K562 (cell line): ENCODE measurements at regions not wholly inside any gene's neighbourhood (a gene's known extent, or its start where the extent isn't known, plus 50 kb on each side); places are given as distances from the start of the nearest gene placed in this dataset.

ENCODE experiments used
- ATAC-seq: fragments of 200-7000 bp; cut with Tn5 transposase; 3 replicates; pipeline ENCODE4 v1.9.1; 2020; ENCODE audit warnings: moderate library complexity
- BruUV-seq: library from RNA; stranded (reverse); fragments of 400-500 nt; replicated peaks from 2 replicates; lab custom pipeline; 2021; lab: Mats Ljungman, UMichigan
- CTCF ChIA-PET: fragments of 300-600 bp; formaldehyde crosslinking; extraction: SDS; loops from one replicate; lab custom pipeline; 2021; ENCODE audit warnings: low intra/inter-chr PET ratio; lab: Yijun Ruan, JAX
- POLR2A ChIA-PET: fragments of 300-600, 350-650 bp; sonication (Branson Sonifier 250); formaldehyde crosslinking; extraction: SDS; loops from one replicate; lab custom pipeline; 2021; ENCODE audit warnings: antibody characterized with exemption, inconsistent platforms; lab: Yijun Ruan, JAX
- DNase-seq, 4 experiments: peaks; one replicate each; pipeline versions ENCODE4 v3.0.0 to v3.0.0-alpha.2; 2011 to 2018; ENCODE audit warnings: low spot score in 3 of 4, mixed read lengths in 3 of 4; ENCODE audit errors: extremely low read depth in 1 of 4
- FAIRE-seq: peaks from 2 replicates; lab custom pipeline; 2011; peaks lifted over from hg19 to GRCh38; lab: Jason Lieb, UNC
- H2AFZ ChIP-seq: 2 replicates; pipeline ENCODE4 v1.6.0; 2011; ENCODE audit warnings: low read depth, low read length, control low read depth, inconsistent platforms
- H3K27ac ChIP-seq: fragments of 200-600 bp; 3 replicates; pipeline ENCODE4 v1.8.0; 2011; ENCODE audit warnings: low read depth, mild to moderate bottlenecking, control low read depth, inconsistent platforms, low read length, moderate library complexity, mixed read lengths; ENCODE audit errors: extremely low read depth
- H3K27me3 ChIP-seq, 2 experiments: fragments of 300-600 bp in 1 of 2; 2 replicates in 1 of 2; 3 replicates in 1 of 2; pipeline versions ENCODE4 v1.6.0 to v1.8.0; 2011; ENCODE audit warnings: inconsistent platforms in 2 of 2, low read length in 2 of 2, mild to moderate bottlenecking in 1 of 2, mixed read lengths in 1 of 2, moderate library complexity in 1 of 2; ENCODE audit not compliant: control insufficient read depth in 2 of 2, insufficient read depth in 2 of 2
- H3K36me3 ChIP-seq: fragments of 300-600 bp; 3 replicates; pipeline ENCODE4 v1.8.0; 2011; ENCODE audit warnings: mild to moderate bottlenecking, low read length, inconsistent platforms; ENCODE audit not compliant: control insufficient read depth, insufficient read depth
- H3K4me1 ChIP-seq, 2 experiments: fragments of 200-600 bp in 1 of 2; replicated peaks in 1 of 2; 2 replicates in 1 of 2; 3 replicates in 1 of 2; pipeline versions ENCODE4 v1.5.1 to v1.8.0; 2011; ENCODE audit warnings: inconsistent platforms in 2 of 2, low read length in 2 of 2, mild to moderate bottlenecking in 1 of 2, mixed read lengths in 1 of 2, moderate library complexity in 1 of 2; ENCODE audit not compliant: control insufficient read depth in 2 of 2, insufficient read depth in 2 of 2
- H3K4me2 ChIP-seq: 2 replicates; pipeline ENCODE4 v1.6.1; 2011; ENCODE audit warnings: low read length, control low read depth, inconsistent platforms, mixed read lengths; ENCODE audit not compliant: insufficient read depth
- H3K4me3 ChIP-seq: fragments of 200-600 bp; sonication (generic), shearing (Covaris generic); 2 replicates; pipeline ENCODE4 v1.5.1; 2016; ENCODE audit warnings: control low read depth, inconsistent platforms
- H3K79me2 ChIP-seq: fragments of 200-600 bp; 3 replicates; pipeline ENCODE4 v1.8.0; 2011; ENCODE audit warnings: low read length, inconsistent platforms; ENCODE audit not compliant: control insufficient read depth, insufficient read depth
- H3K9ac ChIP-seq, 2 experiments: 2 replicates each; pipeline versions ENCODE4 v1.6.0 to v1.6.1; 2011; ENCODE audit warnings: low read depth in 2 of 2, low read length in 2 of 2, control low read depth in 1 of 2, inconsistent platforms in 1 of 2, mild to moderate bottlenecking in 1 of 2, mixed read lengths in 1 of 2; ENCODE audit not compliant: insufficient read depth in 1 of 2
- H3K9me1 ChIP-seq: one replicate; pipeline ENCODE4 v1.6.0; 2011; ENCODE audit warnings: inconsistent platforms, mild to moderate bottlenecking, low read length, moderate library complexity; ENCODE audit not compliant: control insufficient read depth, insufficient read depth
- H3K9me3 ChIP-seq: replicated peaks from 2 replicates; pipeline ENCODE4 v1.5.1; 2011; ENCODE audit warnings: low read depth, low read length, inconsistent platforms; ENCODE audit not compliant: control insufficient read depth, insufficient read depth
- H4K20me1 ChIP-seq: replicated peaks from 2 replicates; pipeline ENCODE4 v1.6.1; 2011; ENCODE audit warnings: low read length, inconsistent platforms, mixed read lengths; ENCODE audit not compliant: control insufficient read depth, insufficient read depth
- BRCA1 ChIP-seq, 2 experiments: fragments of 450-650 bp in 1 of 2; sonication (generic) in 1 of 2; formaldehyde crosslinking in 1 of 2; IDR thresholded peaks; 2 replicates each; pipeline versions ENCODE4 v1.5.0 to v1.6.1; 2017 to 2020; ENCODE audit warnings: mild to moderate bottlenecking in 1 of 2, missing genetic modification reagents in 1 of 2
- HIVEP1 ChIP-seq: fragments of 250-450 bp; sonication (Bioruptor Pico); IDR thresholded peaks from 2 replicates; pipeline ENCODE4 v1.4.0; 2020; ENCODE audit warnings: mild to moderate bottlenecking
- MCM7 ChIP-seq, 2 experiments: fragments of 450-650 bp; IDR thresholded peaks; 2 replicates each; pipeline ENCODE4 v1.6.1; 2016 to 2018
- MTA3 ChIP-seq: fragments of 450-650 bp; formaldehyde crosslinking; IDR thresholded peaks from 2 replicates; pipeline ENCODE4 v1.6.1; 2017; ENCODE audit warnings: mild to moderate bottlenecking, borderline replicate concordance
- MYC ChIP-seq, 2 experiments: fragments of 250-450 bp in 1 of 2; sonication (Bioruptor Pico) in 1 of 2; IDR thresholded peaks; 2 replicates each; pipeline versions ENCODE4 v1.5.1 to v1.6.1; 2012 to 2021; ENCODE audit warnings: low read depth in 2 of 2, borderline replicate concordance in 1 of 2, improper control_type of control experiment in 1 of 2, low read length in 1 of 2, mild to moderate bottlenecking in 1 of 2, moderate library complexity in 1 of 2
- PTBP1 ChIP-seq: fragments of 200-400 bp; formaldehyde crosslinking; IDR thresholded peaks from 2 replicates; pipeline ENCODE4 v1.6.1; 2017; ENCODE audit warnings: low read depth, low read length
- RB1 ChIP-seq: fragments of 450-650 bp; IDR thresholded peaks from 2 replicates; pipeline ENCODE4 v1.6.1; 2017; ENCODE audit warnings: low read depth, mild to moderate bottlenecking
- RFX1 ChIP-seq: fragments of 450-650 bp; IDR thresholded peaks from 2 replicates; pipeline ENCODE4 v1.6.1; 2016; ENCODE audit warnings: mild to moderate bottlenecking, moderate library complexity
- RHOXF2B ChIP-seq: fragments of 250-450 bp; sonication (Bioruptor Pico); conservative IDR thresholded peaks from 2 replicates; pipeline ENCODE4 v1.5.1; 2021
- SMAD2 ChIP-seq: fragments of 150-350 bp; IDR thresholded peaks from 2 replicates; pipeline ENCODE4 v1.6.1; 2014; ENCODE audit warnings: low read depth, mild to moderate bottlenecking, low read length
- TAF15 ChIP-seq: fragments of 200-400 bp; formaldehyde crosslinking; IDR thresholded peaks from 2 replicates; pipeline ENCODE4 v1.6.1; 2017; ENCODE audit warnings: mild to moderate bottlenecking, low read depth, low read length, moderate library complexity
- TCFL5 ChIP-seq: fragments of 250-450 bp; sonication (Bioruptor Pico); conservative IDR thresholded peaks from 2 replicates; pipeline ENCODE4 v1.6.1; 2021; ENCODE audit warnings: mild to moderate bottlenecking, moderate library complexity, matching md5 sums
- U2AF1 ChIP-seq: fragments of 200-400 bp; formaldehyde crosslinking; optimal IDR thresholded peaks from 2 replicates; pipeline ENCODE3; 2017; ENCODE audit warnings: mild to moderate bottlenecking, low read depth, low read length, moderate library complexity
- ZC3H8 ChIP-seq: fragments of 450-650 bp; IDR thresholded peaks from 2 replicates; pipeline ENCODE4 v1.6.1; 2017
- ZNF316 ChIP-seq: fragments of 450-650 bp; IDR thresholded peaks from 2 replicates; pipeline ENCODE4 v1.6.1; 2016
- ZNF507 ChIP-seq: conservative IDR thresholded peaks from 2 replicates; pipeline ENCODE4 v1.6.1; 2017; ENCODE audit warnings: missing genetic modification characterization, missing compliant biosample characterization
- ZNF583 ChIP-seq: fragments of 250-450 bp; sonication (Bioruptor Pico); IDR thresholded peaks from 2 replicates; pipeline ENCODE4 v1.4.0; 2020
- WGBS: fragments of 100-300 bp; shearing (Covaris generic); methylation state at CpG from one replicate; pipeline ENCODE4 v1.1.6; 2016; ENCODE audit warnings: low coverage, mixed read lengths; ENCODE audit not compliant: insufficient coverage; ENCODE audit errors: missing lambda C conversion rate; 5-methylcytosine and 5-hydroxymethylcytosine counted together
- in situ Hi-C: fragments of 300-500 bp; cut with MboI; formaldehyde crosslinking; loops from 4 replicates; pipeline ENCODE4 v1.15.0; 2018; ENCODE audit warnings: inconsistent platforms, mixed read lengths
- intact Hi-C: fragments of 100-400 bp; cut with micrococcal nuclease; formaldehyde crosslinking; loops from 2 replicates; pipeline ENCODE4 v1.14.2; 2022
- TF ChIP-seq, protein P1 (sequence below): sonication (generic); formaldehyde crosslinking; IDR thresholded peaks from 2 replicates; pipeline ENCODE4 v1.9.0; 2022; ENCODE audit warnings: mild to moderate bottlenecking, missing genetic modification reagents
- TF ChIP-seq, protein P2 (sequence below): IDR thresholded peaks from 3 replicates; pipeline ENCODE4 v1.6.1; 2011; ENCODE audit warnings: borderline replicate concordance, mild to moderate bottlenecking; ENCODE audit not compliant: insufficient read length, insufficient read depth
- TF ChIP-seq, protein P3 (sequence below): fragments of 450-650 bp; formaldehyde crosslinking; IDR thresholded peaks from 2 replicates; pipeline ENCODE4 v1.4.0; 2020; ENCODE audit warnings: mild to moderate bottlenecking, moderate library complexity

DNA sequence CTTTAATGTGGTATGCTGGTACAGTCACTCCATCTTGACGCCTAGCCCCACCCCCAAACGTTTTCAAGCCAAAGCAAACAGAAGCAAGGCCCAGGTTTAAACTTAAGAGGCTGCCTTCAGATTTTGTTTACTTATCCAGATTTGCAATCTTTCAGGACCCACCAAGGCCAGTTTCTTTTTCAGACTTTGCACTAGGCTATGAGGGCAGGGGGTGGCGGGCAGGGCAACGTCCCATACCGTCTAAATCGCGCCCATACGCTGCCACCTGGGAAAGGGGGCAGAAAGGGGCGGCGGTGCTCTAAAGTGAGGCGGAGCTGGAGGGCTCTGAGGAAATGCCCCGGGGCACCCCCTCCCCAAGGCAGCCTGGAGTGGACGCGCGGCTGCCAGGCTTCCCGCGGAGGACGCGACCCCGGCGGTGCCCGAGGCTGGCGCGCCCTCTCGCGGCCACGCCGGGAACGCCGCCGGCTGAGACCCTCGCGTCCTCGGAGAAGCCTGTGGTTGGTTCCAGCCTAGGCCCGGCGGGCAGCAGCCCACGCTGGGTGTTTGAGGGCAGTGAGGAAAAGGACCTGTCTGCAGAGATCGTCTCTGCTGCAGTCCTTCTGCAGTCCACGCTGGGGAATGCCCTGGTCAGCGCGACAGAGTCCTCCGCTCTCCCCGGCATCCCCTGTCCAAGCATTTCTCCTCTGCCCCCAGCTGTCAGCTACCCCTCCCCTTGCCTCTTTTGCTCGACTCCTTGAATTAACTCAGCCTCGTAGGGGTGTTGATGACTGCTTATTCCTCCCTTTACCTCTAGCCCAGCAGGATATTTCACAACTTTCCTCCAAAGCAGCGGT is 93.7 kb upstream of the PRNP start:
- Histone ChIP-seq H2AFZ (0 out of 2 replicates have a peak overlapping the region, but pooled peaks have one; percentile 31), H4K20me1 (no peaks in the 10 kb centered on the region), H3K27me3 (no peaks in the 10 kb centered on the region; a peak in 2 of 5 replicates), H3K9me1 (no peaks in the 10 kb centered on the region), H3K4me3 (no peak overlapping the region), H3K27ac (no peak overlapping the region), H3K36me3 (no peaks in the 10 kb centered on the region), H3K79me2 (no peaks in the 10 kb centered on the region), H3K4me2 (peak overlapping the region; percentile 52), H3K9ac (no peak overlapping the region), H3K9me3 (no peaks in the 10 kb centered on the region), H3K4me1 (peaks cover 0 to 6% of the 10 kb centered on the region in 2 experiments; a peak in 1 of 5 replicates)
- FAIRE-seq (no peak), ATAC-seq (peak; percentile 98), DNase-seq (peak; percentile 38 to 72 (median 68))
- intact Hi-C loops (loop anchor here (5.0 kb wide), 1 partner anchor 485 kb away; no protein-coding TSS in a partner anchor), in situ Hi-C loops (no loop called here)
- ChIA-PET POLR2A (no interaction called here), CTCF (interaction anchor here (0.6 to 1.2 kb wide), 4 partner anchors 27 to 915 kb away, joined by 3 read pairs; no protein-coding TSS in a partner anchor)
- WGBS = 12% methylated on average over 33 of the region's 46 CpGs
- BruUV-seq = no TSS peak
- no peak for TF ChIP-seq ZNF507
- no peak for TF ChIP-seq TAF15
- TF ChIP-seq RHOXF2B (CRISPR knock-in tag) = no peak
- TF ChIP-seq, protein P1, sequence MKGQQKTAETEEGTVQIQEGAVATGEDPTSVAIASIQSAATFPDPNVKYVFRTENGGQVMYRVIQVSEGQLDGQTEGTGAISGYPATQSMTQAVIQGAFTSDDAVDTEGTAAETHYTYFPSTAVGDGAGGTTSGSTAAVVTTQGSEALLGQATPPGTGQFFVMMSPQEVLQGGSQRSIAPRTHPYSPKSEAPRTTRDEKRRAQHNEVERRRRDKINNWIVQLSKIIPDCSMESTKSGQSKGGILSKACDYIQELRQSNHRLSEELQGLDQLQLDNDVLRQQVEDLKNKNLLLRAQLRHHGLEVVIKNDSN (CRISPR knock-in tag) = no peak
- TF ChIP-seq HIVEP1 = no peak
- no peak for TF ChIP-seq PTBP1
- TF ChIP-seq BRCA1 (IDR thresholded peaks at IDR 0.05) = no peak
- no peak for TF ChIP-seq BRCA1 (CRISPR knock-in tag; IDR thresholded peaks at IDR 0.05)
- TF ChIP-seq RB1 = peak; percentile 76; the same call in 1 of the 2 replicates
- peak; percentile 36; the same call in 1 of the 2 replicates for TF ChIP-seq MTA3
- TF ChIP-seq SMAD2 = no peak
- TF ChIP-seq ZC3H8 = no peak
- TF ChIP-seq, protein P2, sequence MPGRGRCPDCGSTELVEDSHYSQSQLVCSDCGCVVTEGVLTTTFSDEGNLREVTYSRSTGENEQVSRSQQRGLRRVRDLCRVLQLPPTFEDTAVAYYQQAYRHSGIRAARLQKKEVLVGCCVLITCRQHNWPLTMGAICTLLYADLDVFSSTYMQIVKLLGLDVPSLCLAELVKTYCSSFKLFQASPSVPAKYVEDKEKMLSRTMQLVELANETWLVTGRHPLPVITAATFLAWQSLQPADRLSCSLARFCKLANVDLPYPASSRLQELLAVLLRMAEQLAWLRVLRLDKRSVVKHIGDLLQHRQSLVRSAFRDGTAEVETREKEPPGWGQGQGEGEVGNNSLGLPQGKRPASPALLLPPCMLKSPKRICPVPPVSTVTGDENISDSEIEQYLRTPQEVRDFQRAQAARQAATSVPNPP = no peak
- no peak for TF ChIP-seq MCM7 (IDR thresholded peaks at IDR 0.05)
- no peak for TF ChIP-seq ZNF583 (CRISPR knock-in tag)
- TF ChIP-seq, protein P3, sequence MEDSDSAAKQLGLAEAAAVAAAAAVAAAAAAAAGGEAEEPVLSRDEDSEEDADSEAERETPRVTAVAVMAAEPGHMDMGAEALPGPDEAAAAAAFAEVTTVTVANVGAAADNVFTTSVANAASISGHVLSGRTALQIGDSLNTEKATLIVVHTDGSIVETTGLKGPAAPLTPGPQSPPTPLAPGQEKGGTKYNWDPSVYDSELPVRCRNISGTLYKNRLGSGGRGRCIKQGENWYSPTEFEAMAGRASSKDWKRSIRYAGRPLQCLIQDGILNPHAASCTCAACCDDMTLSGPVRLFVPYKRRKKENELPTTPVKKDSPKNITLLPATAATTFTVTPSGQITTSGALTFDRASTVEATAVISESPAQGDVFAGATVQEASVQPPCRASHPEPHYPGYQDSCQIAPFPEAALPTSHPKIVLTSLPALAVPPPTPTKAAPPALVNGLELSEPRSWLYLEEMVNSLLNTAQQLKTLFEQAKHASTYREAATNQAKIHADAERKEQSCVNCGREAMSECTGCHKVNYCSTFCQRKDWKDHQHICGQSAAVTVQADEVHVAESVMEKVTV (CRISPR knock-in tag) = peak; percentile 80
- TF ChIP-seq RFX1 = no peak
- TF ChIP-seq MYC (IDR thresholded peaks at IDR 0.05; ENCODE audit: low read depth, low read length) = 0 out of 2 replicates have a peak, but pooled peaks have one; percentile 21
- no peak for TF ChIP-seq MYC (CRISPR knock-in tag; IDR thresholded peaks at IDR 0.05; ENCODE audit: borderline replicate concordance, low read depth)
- no peak for TF ChIP-seq ZNF316
- no peak for TF ChIP-seq TCFL5 (CRISPR knock-in tag)
- no peak for TF ChIP-seq U2AF1
